K562 (cell line): ENCODE measurements at regions not wholly inside any gene's neighbourhood (a gene's known extent, or its start where the extent isn't known, plus 50 kb on each side); places are given as distances from the start of the nearest gene placed in this dataset.

Experiments
- ATAC-seq: fragments of 200-7000 bp; cut with Tn5 transposase; 3 replicates; pipeline ENCODE4 v1.9.1; 2020; ENCODE audit warnings: moderate library complexity
- BruUV-seq: library from RNA; stranded (reverse); fragments of 400-500 nt; replicated peaks from 2 replicates; lab custom pipeline; 2021; lab: Mats Ljungman, UMichigan
- CTCF ChIA-PET: fragments of 300-600 bp; formaldehyde crosslinking; extraction: SDS; loops from one replicate; lab custom pipeline; 2021; ENCODE audit warnings: low intra/inter-chr PET ratio; lab: Yijun Ruan, JAX
- POLR2A ChIA-PET: fragments of 300-600, 350-650 bp; sonication (Branson Sonifier 250); formaldehyde crosslinking; extraction: SDS; loops from one replicate; lab custom pipeline; 2021; ENCODE audit warnings: antibody characterized with exemption, inconsistent platforms; lab: Yijun Ruan, JAX
- DNase-seq, 4 experiments: peaks; one replicate each; pipeline versions ENCODE4 v3.0.0 to v3.0.0-alpha.2; 2011 to 2018; ENCODE audit warnings: low spot score in 3 of 4, mixed read lengths in 3 of 4; ENCODE audit errors: extremely low read depth in 1 of 4
- FAIRE-seq: peaks from 2 replicates; lab custom pipeline; 2011; peaks lifted over from hg19 to GRCh38; lab: Jason Lieb, UNC
- H2AFZ ChIP-seq: 2 replicates; pipeline ENCODE4 v1.6.0; 2011; ENCODE audit warnings: low read depth, low read length, control low read depth, inconsistent platforms
- H3K27ac ChIP-seq: fragments of 200-600 bp; 3 replicates; pipeline ENCODE4 v1.8.0; 2011; ENCODE audit warnings: low read depth, mild to moderate bottlenecking, control low read depth, inconsistent platforms, low read length, moderate library complexity, mixed read lengths; ENCODE audit errors: extremely low read depth
- H3K27me3 ChIP-seq, 2 experiments: fragments of 300-600 bp in 1 of 2; 2 replicates in 1 of 2; 3 replicates in 1 of 2; pipeline versions ENCODE4 v1.6.0 to v1.8.0; 2011; ENCODE audit warnings: inconsistent platforms in 2 of 2, low read length in 2 of 2, mild to moderate bottlenecking in 1 of 2, mixed read lengths in 1 of 2, moderate library complexity in 1 of 2; ENCODE audit not compliant: control insufficient read depth in 2 of 2, insufficient read depth in 2 of 2
- H3K36me3 ChIP-seq: fragments of 300-600 bp; 3 replicates; pipeline ENCODE4 v1.8.0; 2011; ENCODE audit warnings: mild to moderate bottlenecking, low read length, inconsistent platforms; ENCODE audit not compliant: control insufficient read depth, insufficient read depth
- H3K4me1 ChIP-seq, 2 experiments: fragments of 200-600 bp in 1 of 2; replicated peaks in 1 of 2; 2 replicates in 1 of 2; 3 replicates in 1 of 2; pipeline versions ENCODE4 v1.5.1 to v1.8.0; 2011; ENCODE audit warnings: inconsistent platforms in 2 of 2, low read length in 2 of 2, mild to moderate bottlenecking in 1 of 2, mixed read lengths in 1 of 2, moderate library complexity in 1 of 2; ENCODE audit not compliant: control insufficient read depth in 2 of 2, insufficient read depth in 2 of 2
- H3K4me2 ChIP-seq: 2 replicates; pipeline ENCODE4 v1.6.1; 2011; ENCODE audit warnings: low read length, control low read depth, inconsistent platforms, mixed read lengths; ENCODE audit not compliant: insufficient read depth
- H3K4me3 ChIP-seq: fragments of 200-600 bp; sonication (generic), shearing (Covaris generic); 2 replicates; pipeline ENCODE4 v1.5.1; 2016; ENCODE audit warnings: control low read depth, inconsistent platforms
- H3K79me2 ChIP-seq: fragments of 200-600 bp; 3 replicates; pipeline ENCODE4 v1.8.0; 2011; ENCODE audit warnings: low read length, inconsistent platforms; ENCODE audit not compliant: control insufficient read depth, insufficient read depth
- H3K9ac ChIP-seq, 2 experiments: 2 replicates each; pipeline versions ENCODE4 v1.6.0 to v1.6.1; 2011; ENCODE audit warnings: low read depth in 2 of 2, low read length in 2 of 2, control low read depth in 1 of 2, inconsistent platforms in 1 of 2, mild to moderate bottlenecking in 1 of 2, mixed read lengths in 1 of 2; ENCODE audit not compliant: insufficient read depth in 1 of 2
- H3K9me1 ChIP-seq: one replicate; pipeline ENCODE4 v1.6.0; 2011; ENCODE audit warnings: inconsistent platforms, mild to moderate bottlenecking, low read length, moderate library complexity; ENCODE audit not compliant: control insufficient read depth, insufficient read depth
- H3K9me3 ChIP-seq: replicated peaks from 2 replicates; pipeline ENCODE4 v1.5.1; 2011; ENCODE audit warnings: low read depth, low read length, inconsistent platforms; ENCODE audit not compliant: control insufficient read depth, insufficient read depth
- H4K20me1 ChIP-seq: replicated peaks from 2 replicates; pipeline ENCODE4 v1.6.1; 2011; ENCODE audit warnings: low read length, inconsistent platforms, mixed read lengths; ENCODE audit not compliant: control insufficient read depth, insufficient read depth
- DIDO1 ChIP-seq: fragments of 450-650 bp; IDR thresholded peaks from 2 replicates; pipeline ENCODE4 v1.6.1; 2016; ENCODE audit warnings: low read depth, missing biosample characterization, missing genetic modification characterization
- ELF1 ChIP-seq: fragments of 200-800 bp; sonication (Bioruptor generic); IDR thresholded peaks from 2 replicates; pipeline ENCODE4 v1.6.1; 2016; ENCODE audit warnings: missing genetic modification characterization, missing compliant biosample characterization
- HMG20B ChIP-seq: fragments of 250-450 bp; sonication (Bioruptor Pico); IDR thresholded peaks from 2 replicates; pipeline ENCODE4 v1.5.0; 2021; ENCODE audit warnings: mild to moderate bottlenecking
- MXI1 ChIP-seq: IDR thresholded peaks from 2 replicates; pipeline ENCODE4 v1.6.1; 2011; ENCODE audit warnings: low read depth, mild to moderate bottlenecking, improper control_type of control experiment, low read length
- NCOA6 ChIP-seq: fragments of 450-650 bp; IDR thresholded peaks from 2 replicates; pipeline ENCODE4 v1.6.1; 2017; ENCODE audit warnings: mild to moderate bottlenecking
- NEUROD1 ChIP-seq: fragments of 150-350 bp; IDR thresholded peaks from 2 replicates; pipeline ENCODE4 v1.6.1; 2014; ENCODE audit warnings: borderline replicate concordance, low read length, low read depth; ENCODE audit not compliant: partially characterized antibody
- RAD51 ChIP-seq: fragments of 450-650 bp; IDR thresholded peaks from 2 replicates; pipeline ENCODE4 v1.7.1; 2016; ENCODE audit warnings: low read depth, mild to moderate bottlenecking, borderline replicate concordance
- RUNX1 ChIP-seq: sonication (generic); IDR thresholded peaks from 2 replicates; pipeline ENCODE4 v1.6.1; 2016; ENCODE audit warnings: antibody characterized with exemption, low read depth
- YBX1 ChIP-seq: fragments of 450-650 bp; IDR thresholded peaks from 2 replicates; pipeline ENCODE4 v1.7.1; 2016; ENCODE audit warnings: mild to moderate bottlenecking
- ZFP30 ChIP-seq: fragments of 250-450 bp; sonication (Bioruptor Pico); IDR thresholded peaks from 2 replicates; pipeline ENCODE4 v1.8.0; 2022; ENCODE audit warnings: moderate library complexity, mild to moderate bottlenecking, inconsistent platforms, borderline replicate concordance
- ZNF436 ChIP-seq: fragments of 250-450, 450-650 bp; sonication (Bioruptor Pico); formaldehyde crosslinking; IDR thresholded peaks from 2 replicates; pipeline ENCODE4 v1.7.0; 2020; ENCODE audit warnings: mild to moderate bottlenecking
- ZNF584 ChIP-seq: fragments of 200-800 bp; sonication (Bioruptor generic); IDR thresholded peaks from 2 replicates; pipeline ENCODE4 v1.6.1; 2016; ENCODE audit warnings: low read depth, mild to moderate bottlenecking, missing genetic modification characterization, missing compliant biosample characterization
- WGBS: fragments of 100-300 bp; shearing (Covaris generic); methylation state at CpG from one replicate; pipeline ENCODE4 v1.1.6; 2016; ENCODE audit warnings: low coverage, mixed read lengths; ENCODE audit not compliant: insufficient coverage; ENCODE audit errors: missing lambda C conversion rate; 5-methylcytosine and 5-hydroxymethylcytosine counted together
- in situ Hi-C: fragments of 300-500 bp; cut with MboI; formaldehyde crosslinking; loops from 4 replicates; pipeline ENCODE4 v1.15.0; 2018; ENCODE audit warnings: inconsistent platforms, mixed read lengths
- intact Hi-C: fragments of 100-400 bp; cut with micrococcal nuclease; formaldehyde crosslinking; loops from 2 replicates; pipeline ENCODE4 v1.14.2; 2022
- TF ChIP-seq, protein P1 (sequence below): IDR thresholded peaks from 2 replicates; pipeline ENCODE4 v1.6.1; 2016; ENCODE audit warnings: missing genetic modification characterization, missing compliant biosample characterization
- TF ChIP-seq, protein P2 (sequence below): fragments of 450-650 bp; IDR thresholded peaks from 2 replicates; pipeline ENCODE4 v1.6.1; 2016; ENCODE audit warnings: borderline replicate concordance
- TF ChIP-seq, protein P3 (sequence below): fragments of 450-650 bp; formaldehyde crosslinking; IDR thresholded peaks from 2 replicates; pipeline ENCODE4 v1.4.0; 2020; ENCODE audit warnings: mild to moderate bottlenecking, moderate library complexity

DNA sequence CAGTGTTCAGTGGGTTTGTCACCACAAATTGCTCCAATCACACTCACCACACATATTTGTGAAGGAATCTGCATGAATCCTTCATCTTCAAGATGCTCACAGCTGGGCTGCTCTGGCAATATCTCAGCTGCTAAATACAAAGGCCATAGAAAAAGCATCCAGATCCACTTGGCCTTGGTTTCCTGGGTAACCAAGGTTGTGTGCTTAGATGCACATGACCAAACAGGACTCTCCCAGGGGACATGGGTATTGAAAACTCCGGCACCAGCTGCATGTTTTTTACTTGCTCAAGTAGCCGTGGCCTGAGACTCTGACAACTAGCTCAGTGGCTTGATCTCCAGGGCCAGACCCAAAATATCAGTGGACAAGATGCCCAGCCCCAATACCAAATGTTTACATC lies 131.3 kb downstream of the CBLN1 start:
- no peak for FAIRE-seq
- POLR2A ChIA-PET = no interaction called here
- 0% methylated on average over 2 of the region's 2 CpGs for WGBS

More for the DNA sequence above, 131.3 kb downstream of the CBLN1 start:
- Histone ChIP-seq H3K4me2 (no peak overlapping the region), H3K4me1 (no peaks in the 10 kb centered on the region), H3K9ac (no peak overlapping the region), H3K27me3 (no peaks in the 10 kb centered on the region), H3K4me3 (no peak overlapping the region), H3K79me2 (no peaks in the 10 kb centered on the region), H3K27ac (no peak overlapping the region), H4K20me1 (no peaks in the 10 kb centered on the region), H2AFZ (no peak overlapping the region), H3K9me3 (no peaks in the 10 kb centered on the region), H3K36me3 (no peaks in the 10 kb centered on the region), H3K9me1 (no peaks in the 10 kb centered on the region)
- in situ Hi-C loops (no loop called here), intact Hi-C loops (no loop called here)
- BruUV-seq = no TSS peak
- TF ChIP-seq NCOA6 = no peak
- no peak for TF ChIP-seq ZNF436 (CRISPR knock-in tag)
- TF ChIP-seq ELF1 (tag) = no peak
- TF ChIP-seq, protein P1, sequence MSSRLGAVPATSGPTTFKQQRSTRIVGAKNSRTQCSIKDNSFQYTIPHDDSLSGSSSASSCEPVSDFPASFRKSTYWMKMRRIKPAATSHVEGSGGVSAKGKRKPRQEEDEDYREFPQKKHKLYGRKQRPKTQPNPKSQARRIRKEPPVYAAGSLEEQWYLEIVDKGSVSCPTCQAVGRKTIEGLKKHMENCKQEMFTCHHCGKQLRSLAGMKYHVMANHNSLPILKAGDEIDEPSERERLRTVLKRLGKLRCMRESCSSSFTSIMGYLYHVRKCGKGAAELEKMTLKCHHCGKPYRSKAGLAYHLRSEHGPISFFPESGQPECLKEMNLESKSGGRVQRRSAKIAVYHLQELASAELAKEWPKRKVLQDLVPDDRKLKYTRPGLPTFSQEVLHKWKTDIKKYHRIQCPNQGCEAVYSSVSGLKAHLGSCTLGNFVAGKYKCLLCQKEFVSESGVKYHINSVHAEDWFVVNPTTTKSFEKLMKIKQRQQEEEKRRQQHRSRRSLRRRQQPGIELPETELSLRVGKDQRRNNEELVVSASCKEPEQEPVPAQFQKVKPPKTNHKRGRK (tag) = no peak
- no peak for TF ChIP-seq ZFP30 (CRISPR knock-in tag)
- TF ChIP-seq MXI1 = no peak
- TF ChIP-seq, protein P2, sequence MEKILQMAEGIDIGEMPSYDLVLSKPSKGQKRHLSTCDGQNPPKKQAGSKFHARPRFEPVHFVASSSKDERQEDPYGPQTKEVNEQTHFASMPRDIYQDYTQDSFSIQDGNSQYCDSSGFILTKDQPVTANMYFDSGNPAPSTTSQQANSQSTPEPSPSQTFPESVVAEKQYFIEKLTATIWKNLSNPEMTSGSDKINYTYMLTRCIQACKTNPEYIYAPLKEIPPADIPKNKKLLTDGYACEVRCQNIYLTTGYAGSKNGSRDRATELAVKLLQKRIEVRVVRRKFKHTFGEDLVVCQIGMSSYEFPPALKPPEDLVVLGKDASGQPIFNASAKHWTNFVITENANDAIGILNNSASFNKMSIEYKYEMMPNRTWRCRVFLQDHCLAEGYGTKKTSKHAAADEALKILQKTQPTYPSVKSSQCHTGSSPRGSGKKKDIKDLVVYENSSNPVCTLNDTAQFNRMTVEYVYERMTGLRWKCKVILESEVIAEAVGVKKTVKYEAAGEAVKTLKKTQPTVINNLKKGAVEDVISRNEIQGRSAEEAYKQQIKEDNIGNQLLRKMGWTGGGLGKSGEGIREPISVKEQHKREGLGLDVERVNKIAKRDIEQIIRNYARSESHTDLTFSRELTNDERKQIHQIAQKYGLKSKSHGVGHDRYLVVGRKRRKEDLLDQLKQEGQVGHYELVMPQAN = no peak
- TF ChIP-seq RAD51 = no peak
- no peak for TF ChIP-seq RUNX1
- no peak for TF ChIP-seq YBX1
- TF ChIP-seq HMG20B (CRISPR knock-in tag) = no peak
- no peak for TF ChIP-seq DIDO1 (tag)
- TF ChIP-seq, protein P3, sequence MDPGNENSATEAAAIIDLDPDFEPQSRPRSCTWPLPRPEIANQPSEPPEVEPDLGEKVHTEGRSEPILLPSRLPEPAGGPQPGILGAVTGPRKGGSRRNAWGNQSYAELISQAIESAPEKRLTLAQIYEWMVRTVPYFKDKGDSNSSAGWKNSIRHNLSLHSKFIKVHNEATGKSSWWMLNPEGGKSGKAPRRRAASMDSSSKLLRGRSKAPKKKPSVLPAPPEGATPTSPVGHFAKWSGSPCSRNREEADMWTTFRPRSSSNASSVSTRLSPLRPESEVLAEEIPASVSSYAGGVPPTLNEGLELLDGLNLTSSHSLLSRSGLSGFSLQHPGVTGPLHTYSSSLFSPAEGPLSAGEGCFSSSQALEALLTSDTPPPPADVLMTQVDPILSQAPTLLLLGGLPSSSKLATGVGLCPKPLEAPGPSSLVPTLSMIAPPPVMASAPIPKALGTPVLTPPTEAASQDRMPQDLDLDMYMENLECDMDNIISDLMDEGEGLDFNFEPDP (CRISPR knock-in tag) = no peak
- TF ChIP-seq NEUROD1 = no peak
- TF ChIP-seq ZNF584 = no peak
- DNase-seq (no peak), ATAC-seq (no peak)
- CTCF ChIA-PET = no interaction called here
